H9 (cell line): ENCODE measurements at regions not wholly inside any gene's neighbourhood (a gene's known extent, or its start where the extent isn't known, plus 50 kb on each side); places are given as distances from the start of the nearest gene placed in this dataset.
A peak's percentile ranks its signal among the peaks of the same experiment; 100 is the strongest.
"Not testable (repeated sequence)": the region's sequence is repeated elsewhere in the genome, so short reads cannot be mapped to it uniquely, and the experiment has no call there.

Source experiments
- DNase-seq: peaks from one replicate; pipeline ENCODE4 v3.0.0-alpha.2; 2017
- H2AFZ ChIP-seq: one replicate; pipeline ENCODE4 v1.6.1; 2013; ENCODE audit warnings: mild to moderate bottlenecking, low read length, control low read depth, moderate library complexity
- H2AK5ac ChIP-seq: 2 replicates; pipeline ENCODE4 v1.6.1; 2013; ENCODE audit warnings: low read length, control low read depth, mixed read lengths; ENCODE audit not compliant: insufficient read length
- H2BK120ac ChIP-seq: one replicate; pipeline ENCODE4 v1.6.1; 2013; ENCODE audit warnings: low read depth, mild to moderate bottlenecking, low read length, control low read depth, inconsistent platforms; ENCODE audit not compliant: poor library complexity, severe bottlenecking
- H2BK12ac ChIP-seq: 2 replicates; pipeline ENCODE4 v1.6.1; 2013; ENCODE audit warnings: low read length, control low read depth, mixed read lengths, low read depth; ENCODE audit not compliant: insufficient read length
- H2BK15ac ChIP-seq: 2 replicates; pipeline ENCODE4 v1.6.1; 2013; ENCODE audit warnings: low read depth, low read length, control low read depth
- H2BK20ac ChIP-seq: one replicate; pipeline ENCODE4 v1.6.1; 2013; ENCODE audit warnings: low read depth, mild to moderate bottlenecking, low read length, control low read depth, inconsistent platforms; ENCODE audit not compliant: poor library complexity, severe bottlenecking
- H2BK5ac ChIP-seq: 2 replicates; pipeline ENCODE4 v1.6.1; 2013; ENCODE audit warnings: low read length, control low read depth, mixed read lengths; ENCODE audit not compliant: insufficient read length
- H3K14ac ChIP-seq: 2 replicates; pipeline ENCODE4 v1.6.1; 2013; ENCODE audit warnings: low read length, control low read depth; ENCODE audit not compliant: insufficient read depth
- H3K18ac ChIP-seq: 2 replicates; pipeline ENCODE4 v1.6.1; 2013; ENCODE audit warnings: low read depth, mild to moderate bottlenecking, mixed read lengths, low read length, control low read depth; ENCODE audit not compliant: insufficient read length
- H3K23ac ChIP-seq: 2 replicates; pipeline ENCODE4 v1.6.1; 2013; ENCODE audit warnings: low read length, control low read depth, mixed read lengths, low read depth; ENCODE audit not compliant: insufficient read length
- H3K23me2 ChIP-seq: 2 replicates; pipeline ENCODE4 v1.6.1; 2013; ENCODE audit warnings: low read depth, mild to moderate bottlenecking, mixed read lengths, low read length, control low read depth; ENCODE audit not compliant: insufficient read length, poor library complexity, severe bottlenecking
- H3K27ac ChIP-seq: 2 replicates; pipeline ENCODE4 v1.5.1; 2013; ENCODE audit warnings: low read length, control low read depth, mixed read lengths, low read depth; ENCODE audit not compliant: insufficient read length
- H3K27me3 ChIP-seq: 2 replicates; pipeline ENCODE4 v1.6.1; 2013; ENCODE audit warnings: low read length, control low read depth, inconsistent platforms; ENCODE audit not compliant: insufficient read depth
- H3K4ac ChIP-seq: 2 replicates; pipeline ENCODE4 v1.6.1; 2013; ENCODE audit warnings: low read depth, mild to moderate bottlenecking, control low read depth, inconsistent platforms, low read length, moderate library complexity
- H3K4me1 ChIP-seq: 2 replicates; pipeline ENCODE4 v1.6.1; 2013; ENCODE audit warnings: low read length, control low read depth, inconsistent platforms; ENCODE audit not compliant: insufficient read depth
- H3K4me2 ChIP-seq: 2 replicates; pipeline ENCODE4 v1.6.1; 2013; ENCODE audit warnings: low read length, control low read depth, mixed read lengths; ENCODE audit not compliant: insufficient read length, insufficient read depth
- H3K56ac ChIP-seq: 2 replicates; pipeline ENCODE4 v1.6.1; 2013; ENCODE audit warnings: low read depth, mild to moderate bottlenecking, mixed read lengths, low read length, control low read depth; ENCODE audit not compliant: insufficient read length
- H3K79me1 ChIP-seq: 2 replicates; pipeline ENCODE4 v1.6.1; 2013; ENCODE audit warnings: low read depth, mild to moderate bottlenecking, moderate library complexity, low read length, control low read depth, inconsistent platforms; ENCODE audit not compliant: insufficient read depth, poor library complexity, severe bottlenecking
- H3K79me2 ChIP-seq: 2 replicates; pipeline ENCODE4 v1.6.1; 2013; ENCODE audit warnings: low read length, control low read depth, inconsistent platforms; ENCODE audit not compliant: insufficient read depth
- H3K9ac ChIP-seq: 2 replicates; pipeline ENCODE4 v1.6.1; 2013; ENCODE audit warnings: low read length, control low read depth, mixed read lengths; ENCODE audit not compliant: insufficient read length; ENCODE audit errors: extremely low read depth
- H3K9me3 ChIP-seq: one replicate; pipeline ENCODE4 v1.6.1; 2013; ENCODE audit warnings: low read depth, low read length, inconsistent platforms; ENCODE audit not compliant: control insufficient read depth
- H3T11ph ChIP-seq: one replicate; pipeline ENCODE4 v1.6.1; 2013; ENCODE audit warnings: mild to moderate bottlenecking, low read length, control low read depth, inconsistent platforms
- H4K20me1 ChIP-seq: one replicate; pipeline ENCODE4 v1.6.1; 2013; ENCODE audit not compliant: control insufficient read depth, insufficient read length, insufficient read depth
- H4K5ac ChIP-seq: 2 replicates; pipeline ENCODE4 v1.6.1; 2013; ENCODE audit warnings: low read depth, mild to moderate bottlenecking, mixed read lengths, low read length, control low read depth; ENCODE audit not compliant: insufficient read length
- H4K8ac ChIP-seq: replicated peaks from 2 replicates; pipeline ENCODE4 v1.6.1; 2013; ENCODE audit warnings: low read length, control low read depth, mixed read lengths, low read depth; ENCODE audit not compliant: insufficient read length
- H4K91ac ChIP-seq: 2 replicates; pipeline ENCODE4 v1.6.1; 2013; ENCODE audit warnings: low read depth, mild to moderate bottlenecking, moderate library complexity, mixed read lengths, low read length, control low read depth; ENCODE audit not compliant: insufficient read length
- H3K27ac Mint-ChIP-seq, 3 experiments: 2 replicates in 2 of 3; 3 replicates in 1 of 3; pipeline ENCODE4 v1.8.0; 2020 to 2021; ENCODE audit warnings: mixed read lengths in 3 of 3, mild to moderate bottlenecking in 1 of 3, moderate library complexity in 1 of 3
- H3K27me3 Mint-ChIP-seq: 2 replicates; pipeline ENCODE4 v1.8.0; 2021; ENCODE audit warnings: low read depth, mild to moderate bottlenecking, moderate library complexity, mixed read lengths
- H3K36me3 Mint-ChIP-seq, 3 experiments: 2 replicates in 2 of 3; 3 replicates in 1 of 3; pipeline ENCODE4 v1.8.0; 2020 to 2021; ENCODE audit warnings: low read depth in 3 of 3, mixed read lengths in 3 of 3; ENCODE audit not compliant: insufficient read depth in 1 of 3
- H3K4me1 Mint-ChIP-seq, 2 experiments: 2 replicates each; pipeline ENCODE4 v1.8.0; 2020; ENCODE audit warnings: mixed read lengths in 2 of 2
- H3K4me3 Mint-ChIP-seq, 2 experiments: 2 replicates in 1 of 2; 3 replicates in 1 of 2; pipeline ENCODE4 v1.8.0; 2020 to 2021; ENCODE audit warnings: mild to moderate bottlenecking in 2 of 2, mixed read lengths in 2 of 2, moderate library complexity in 1 of 2
- H3K9me3 Mint-ChIP-seq, 2 experiments: 2 replicates in 1 of 2; 3 replicates in 1 of 2; pipeline ENCODE4 v1.8.0; 2020; ENCODE audit warnings: mild to moderate bottlenecking in 2 of 2, mixed read lengths in 2 of 2, moderate library complexity in 1 of 2
- WGBS: extraction: QIAGEN DNeasy Blood & Tissue Kit; methylation state at CpG from one replicate; pipeline ENCODE4 v1.1.7; 2013; ENCODE audit warnings: missing lambda C conversion rate, low lambda C conversion rate, mixed read lengths; ENCODE audit not compliant: insufficient read length; ENCODE audit errors: extremely low coverage; 5-methylcytosine and 5-hydroxymethylcytosine counted together
- TF ChIP-seq, protein P1 (sequence below): fragments of 200-600 bp; sonication (generic); conservative IDR thresholded peaks from 3 replicates; pipeline ENCODE4 v1.8.0; 2021; ENCODE audit warnings: antibody characterized with exemption, mild to moderate bottlenecking

DNA sequence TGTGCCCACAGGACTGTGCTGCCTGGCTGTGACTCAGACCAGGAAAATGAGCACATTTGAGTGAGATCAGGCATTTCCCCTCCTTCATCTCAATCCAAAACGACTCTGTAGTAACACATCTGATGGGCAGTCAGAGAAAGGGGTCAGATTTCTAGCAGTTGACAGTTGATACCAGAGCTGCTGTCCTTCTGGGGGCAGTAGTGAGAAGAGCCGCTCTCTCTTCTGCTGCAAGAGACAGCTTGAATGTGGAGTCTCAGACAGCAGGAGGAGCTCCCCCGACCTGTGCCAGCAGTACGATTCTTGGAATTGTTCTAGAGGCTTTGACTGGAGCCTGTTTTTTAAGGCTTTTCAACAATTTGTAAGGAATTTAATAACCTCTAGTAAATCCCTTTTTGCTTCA is 1413.7 kb downstream of the RPIA start:
- H3K9me3 ChIP-seq, H3K23ac ChIP-seq, H2BK12ac ChIP-seq, H3T11ph ChIP-seq, H2BK20ac ChIP-seq, H3K4me1 ChIP-seq, H3K14ac ChIP-seq, H3K27ac ChIP-seq, H2BK15ac ChIP-seq, H4K91ac ChIP-seq, H4K8ac ChIP-seq, H3K4me2 ChIP-seq, H3K4me3 Mint-ChIP-seq, H3K27ac Mint-ChIP-seq, H3K79me2 ChIP-seq, H3K4ac ChIP-seq, H3K27me3 Mint-ChIP-seq, H2BK5ac ChIP-seq, DNase-seq, H4K5ac ChIP-seq, H3K23me2 ChIP-seq, H4K20me1 ChIP-seq, H3K36me3 Mint-ChIP-seq, H2BK120ac ChIP-seq, H3K18ac ChIP-seq, H3K56ac ChIP-seq, H3K27me3 ChIP-seq, H3K79me1 ChIP-seq, H3K9ac ChIP-seq, H2AK5ac ChIP-seq, H2AFZ ChIP-seq, H3K4me1 Mint-ChIP-seq: not testable (repeated sequence)
- WGBS: no CpG with 5 or more reads among the region's 4 CpGs
- TF ChIP-seq, protein P1, sequence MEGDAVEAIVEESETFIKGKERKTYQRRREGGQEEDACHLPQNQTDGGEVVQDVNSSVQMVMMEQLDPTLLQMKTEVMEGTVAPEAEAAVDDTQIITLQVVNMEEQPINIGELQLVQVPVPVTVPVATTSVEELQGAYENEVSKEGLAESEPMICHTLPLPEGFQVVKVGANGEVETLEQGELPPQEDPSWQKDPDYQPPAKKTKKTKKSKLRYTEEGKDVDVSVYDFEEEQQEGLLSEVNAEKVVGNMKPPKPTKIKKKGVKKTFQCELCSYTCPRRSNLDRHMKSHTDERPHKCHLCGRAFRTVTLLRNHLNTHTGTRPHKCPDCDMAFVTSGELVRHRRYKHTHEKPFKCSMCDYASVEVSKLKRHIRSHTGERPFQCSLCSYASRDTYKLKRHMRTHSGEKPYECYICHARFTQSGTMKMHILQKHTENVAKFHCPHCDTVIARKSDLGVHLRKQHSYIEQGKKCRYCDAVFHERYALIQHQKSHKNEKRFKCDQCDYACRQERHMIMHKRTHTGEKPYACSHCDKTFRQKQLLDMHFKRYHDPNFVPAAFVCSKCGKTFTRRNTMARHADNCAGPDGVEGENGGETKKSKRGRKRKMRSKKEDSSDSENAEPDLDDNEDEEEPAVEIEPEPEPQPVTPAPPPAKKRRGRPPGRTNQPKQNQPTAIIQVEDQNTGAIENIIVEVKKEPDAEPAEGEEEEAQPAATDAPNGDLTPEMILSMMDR: peak; percentile 41; the same call in 2 of the 3 replicates
- peaks cover 17 to 21% of the 10 kb centered on the region in 2 experiments for H3K9me3 Mint-ChIP-seq

DNA sequence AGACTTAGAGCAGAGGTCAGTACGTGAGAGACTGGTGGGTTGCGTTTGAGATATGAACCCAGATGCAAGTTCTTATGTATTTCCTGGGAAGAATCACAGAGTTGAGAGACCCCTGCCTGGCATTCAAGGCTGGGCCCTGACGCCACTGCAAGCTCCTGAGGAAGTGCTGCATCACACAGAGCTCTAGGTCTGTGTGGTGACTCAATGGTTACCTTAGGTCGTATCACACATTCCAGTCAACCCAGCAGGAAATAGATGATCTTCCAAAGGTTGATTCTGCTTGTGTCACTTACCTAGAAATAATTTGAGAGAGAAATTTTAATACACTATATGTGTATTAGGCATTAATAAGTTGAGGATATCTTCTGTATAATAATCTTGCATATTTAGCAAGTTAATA is 1431.9 kb downstream of the RPIA start:
- not testable (repeated sequence) for H3K56ac ChIP-seq, H3K4ac ChIP-seq, H4K5ac ChIP-seq, H3K4me1 ChIP-seq, H2AK5ac ChIP-seq, H3K4me2 ChIP-seq, H3K4me3 Mint-ChIP-seq, H3K36me3 Mint-ChIP-seq, H3K27me3 Mint-ChIP-seq, H3K27ac Mint-ChIP-seq, DNase-seq, H2BK5ac ChIP-seq, H3K23ac ChIP-seq, H2BK20ac ChIP-seq, H4K8ac ChIP-seq, H3K27ac ChIP-seq, H3K79me2 ChIP-seq, H2BK12ac ChIP-seq, H3K4me1 Mint-ChIP-seq, H3K9ac ChIP-seq, H3K27me3 ChIP-seq, H4K91ac ChIP-seq, H2BK15ac ChIP-seq, H3K14ac ChIP-seq, H3K9me3 Mint-ChIP-seq, H3T11ph ChIP-seq, H3K9me3 ChIP-seq, H3K23me2 ChIP-seq, H3K79me1 ChIP-seq, H2BK120ac ChIP-seq, H4K20me1 ChIP-seq, H2AFZ ChIP-seq, H3K18ac ChIP-seq
- whole genome bisulfite sequencing: no CpG with 5 or more reads among the region's 4 CpGs
